HEK293 (cell line): ENCODE measurements at regions not wholly inside any gene's neighbourhood (a gene's known extent, or its start where the extent isn't known, plus 50 kb on each side); places are given as distances from the start of the nearest gene placed in this dataset.

Experiments
- ATF2 ChIP-seq: fragments of 450-650 bp; formaldehyde crosslinking; IDR thresholded peaks from 2 replicates; pipeline ENCODE4 v1.5.1; 2016; ENCODE audit warnings: missing biosample characterization, missing genetic modification characterization, low read depth
- CTCF ChIP-seq: fragments of 450-650 bp; formaldehyde crosslinking; IDR thresholded peaks from 2 replicates; pipeline ENCODE4 v1.5.1; 2016; ENCODE audit warnings: missing biosample characterization, missing genetic modification characterization
- GLIS2 ChIP-seq: fragments of 450-650 bp; formaldehyde crosslinking; IDR thresholded peaks from 2 replicates; pipeline ENCODE4 v1.5.1; 2016; ENCODE audit warnings: missing biosample characterization, missing genetic modification characterization
- MZF1 ChIP-seq: fragments of 450-650 bp; formaldehyde crosslinking; IDR thresholded peaks from 2 replicates; pipeline ENCODE4 v1.5.1; 2017; ENCODE audit warnings: missing biosample characterization, missing genetic modification characterization, borderline replicate concordance
- SCRT2 ChIP-seq: fragments of 450-650 bp; formaldehyde crosslinking; IDR thresholded peaks from 2 replicates; pipeline ENCODE4 v1.5.1; 2016; ENCODE audit warnings: missing biosample characterization, missing genetic modification characterization
- ZBTB26 ChIP-seq: fragments of 450-650 bp; formaldehyde crosslinking; optimal IDR thresholded peaks from 2 replicates; pipeline ENCODE3; 2016; ENCODE audit warnings: missing biosample characterization, mild to moderate bottlenecking, missing genetic modification characterization
- ZBTB7A ChIP-seq: fragments of 450-650 bp; formaldehyde crosslinking; IDR thresholded peaks from 2 replicates; pipeline ENCODE4 v1.5.1; 2016; ENCODE audit warnings: low read depth, missing biosample characterization, missing genetic modification characterization
- ZNF10 ChIP-seq: fragments of 450-650 bp; formaldehyde crosslinking; IDR thresholded peaks from 2 replicates; pipeline ENCODE4 v1.5.1; 2017; ENCODE audit warnings: missing biosample characterization, missing genetic modification characterization
- ZNF146 ChIP-seq: fragments of 450-650 bp; formaldehyde crosslinking; IDR thresholded peaks from 2 replicates; pipeline ENCODE4 v1.5.1; 2016; ENCODE audit warnings: missing biosample characterization, missing genetic modification characterization
- ZNF18 ChIP-seq: fragments of 450-650 bp; formaldehyde crosslinking; IDR thresholded peaks from 2 replicates; pipeline ENCODE4 v1.5.1; 2016; ENCODE audit warnings: missing biosample characterization, missing genetic modification characterization
- ZNF302 ChIP-seq: fragments of 450-650 bp; formaldehyde crosslinking; IDR thresholded peaks from 2 replicates; pipeline ENCODE4 v1.5.1; 2016; ENCODE audit warnings: missing biosample characterization, missing genetic modification characterization, low read depth
- ZNF324 ChIP-seq: fragments of 450-650 bp; formaldehyde crosslinking; IDR thresholded peaks from 2 replicates; pipeline ENCODE4 v1.5.1; 2016; ENCODE audit warnings: missing biosample characterization, missing genetic modification characterization
- ZNF677 ChIP-seq: fragments of 450-650 bp; IDR thresholded peaks from 2 replicates; pipeline ENCODE4 v1.5.0; 2018; ENCODE audit warnings: missing biosample characterization, mild to moderate bottlenecking, missing genetic modification characterization, moderate library complexity
- ZSCAN18 ChIP-seq: fragments of 450-650 bp; formaldehyde crosslinking; IDR thresholded peaks from 2 replicates; pipeline ENCODE4 v1.5.1; 2016; ENCODE audit warnings: missing biosample characterization, missing genetic modification characterization

GRCh38 chr3:1528621-1529020, 435.8 kb downstream of the CNTN6 start:
- TF ChIP-seq ZNF18 (no peak), ZNF10 (tag by site-specific recombination) (no peak), CTCF (tag by site-specific recombination) (no peak), ZBTB7A (tag by site-specific recombination) (no peak), GLIS2 (tag by site-specific recombination) (no peak), MZF1 (no peak), ZNF677 (tag by site-specific recombination) (no peak), ZNF324 (tag by site-specific recombination) (no peak), ZBTB26 (tag by site-specific recombination) (no peak), ZSCAN18 (no peak), ATF2 (tag by site-specific recombination) (no peak), ZNF146 (tag by site-specific recombination) (no peak), SCRT2 (tag by site-specific recombination) (no peak), ZNF302 (no peak)
